HG03108 (cell line): ENCODE measurements at regions not wholly inside any gene's neighbourhood (a gene's known extent, or its start where the extent isn't known, plus 50 kb on each side); places are given as distances from the start of the nearest gene placed in this dataset.
"Not testable (repeated sequence)": the region's sequence is repeated elsewhere in the genome, so short reads cannot be mapped to it uniquely, and the experiment has no call there.

Source experiments
- ATAC-seq: cut with Tn5 transposase; IDR thresholded peaks from one replicate; pipeline ENCODE4 v1.9.1; 2021; ENCODE audit warnings: moderate library complexity; ENCODE audit not compliant: unreplicated experiment

GRCh38 chr9:82763656-82764055 lies 299.3 kb downstream of the RASEF start:
- ATAC-seq: no peak

GRCh38 chr9:82764061-82764668 lies 298.8 kb downstream of the RASEF start:
- ATAC-seq: no peak

GRCh38 chr9:82774707-82775231 lies 288.2 kb downstream of the RASEF start:
- ATAC-seq: not testable (repeated sequence)

GRCh38 chr9:82776508-82776907 lies 286.4 kb downstream of the RASEF start:
- ATAC-seq: no peak

- ATAC-seq: no peak
Observed at GRCh38 chr9:82777366-82777765, 285.6 kb downstream of the RASEF start.

GRCh38 chr9:82778923-82779322 lies 284.0 kb downstream of the RASEF start:
- ATAC-seq: not testable (repeated sequence)

GRCh38 chr9:82780017-82780416 lies 282.9 kb downstream of the RASEF start:
- no peak for ATAC-seq

- ATAC-seq: no peak
Observed at GRCh38 chr9:82781921-82782392, 281.0 kb downstream of the RASEF start.

- ATAC-seq: no peak
Observed at GRCh38 chr9:82783045-82783444, 279.9 kb downstream of the RASEF start.

- no peak for ATAC-seq
Observed at GRCh38 chr9:82784589-82784988, 278.4 kb downstream of the RASEF start.

GRCh38 chr9:82789155-82789824 lies 273.7 kb downstream of the RASEF start:
- no peak for ATAC-seq

GRCh38 chr9:82790875-82791274 lies 272.1 kb downstream of the RASEF start:
- no peak for ATAC-seq

GRCh38 chr9:82791692-82792091 lies 271.2 kb downstream of the RASEF start:
- no peak for ATAC-seq

- no peak for ATAC-seq
Observed at GRCh38 chr9:82797534-82797933, 265.4 kb downstream of the RASEF start.

GRCh38 chr9:82799286-82799685 lies 263.7 kb downstream of the RASEF start:
- ATAC-seq: no peak

- ATAC-seq: no peak
Observed at GRCh38 chr9:82805027-82805426, 257.9 kb downstream of the RASEF start.

GRCh38 chr9:82808478-82808877 lies 254.5 kb downstream of the RASEF start:
- ATAC-seq: no peak

- ATAC-seq: no peak
Observed at GRCh38 chr9:82810915-82811314, 252.0 kb downstream of the RASEF start.

- ATAC-seq: no peak
Observed at GRCh38 chr9:82819260-82819659, 243.7 kb downstream of the RASEF start.

- ATAC-seq: no peak
Observed at GRCh38 chr9:82820186-82820585, 242.8 kb downstream of the RASEF start.

GRCh38 chr9:82829818-82830217 lies 233.1 kb downstream of the RASEF start:
- ATAC-seq: no peak

GRCh38 chr9:82865524-82865923 lies 197.4 kb downstream of the RASEF start:
- ATAC-seq: no peak
